ENCODE measurements at regions not wholly inside any gene's neighbourhood (a gene's known extent, or its start where the extent isn't known, plus 50 kb on each side); places are given as distances from the start of the nearest gene placed in this dataset.

GRCh38 chr5:29896646-29897045 is 1296.8 kb upstream of the CDH6 start (continued):
- TF ChIP-seq, protein P1, sequence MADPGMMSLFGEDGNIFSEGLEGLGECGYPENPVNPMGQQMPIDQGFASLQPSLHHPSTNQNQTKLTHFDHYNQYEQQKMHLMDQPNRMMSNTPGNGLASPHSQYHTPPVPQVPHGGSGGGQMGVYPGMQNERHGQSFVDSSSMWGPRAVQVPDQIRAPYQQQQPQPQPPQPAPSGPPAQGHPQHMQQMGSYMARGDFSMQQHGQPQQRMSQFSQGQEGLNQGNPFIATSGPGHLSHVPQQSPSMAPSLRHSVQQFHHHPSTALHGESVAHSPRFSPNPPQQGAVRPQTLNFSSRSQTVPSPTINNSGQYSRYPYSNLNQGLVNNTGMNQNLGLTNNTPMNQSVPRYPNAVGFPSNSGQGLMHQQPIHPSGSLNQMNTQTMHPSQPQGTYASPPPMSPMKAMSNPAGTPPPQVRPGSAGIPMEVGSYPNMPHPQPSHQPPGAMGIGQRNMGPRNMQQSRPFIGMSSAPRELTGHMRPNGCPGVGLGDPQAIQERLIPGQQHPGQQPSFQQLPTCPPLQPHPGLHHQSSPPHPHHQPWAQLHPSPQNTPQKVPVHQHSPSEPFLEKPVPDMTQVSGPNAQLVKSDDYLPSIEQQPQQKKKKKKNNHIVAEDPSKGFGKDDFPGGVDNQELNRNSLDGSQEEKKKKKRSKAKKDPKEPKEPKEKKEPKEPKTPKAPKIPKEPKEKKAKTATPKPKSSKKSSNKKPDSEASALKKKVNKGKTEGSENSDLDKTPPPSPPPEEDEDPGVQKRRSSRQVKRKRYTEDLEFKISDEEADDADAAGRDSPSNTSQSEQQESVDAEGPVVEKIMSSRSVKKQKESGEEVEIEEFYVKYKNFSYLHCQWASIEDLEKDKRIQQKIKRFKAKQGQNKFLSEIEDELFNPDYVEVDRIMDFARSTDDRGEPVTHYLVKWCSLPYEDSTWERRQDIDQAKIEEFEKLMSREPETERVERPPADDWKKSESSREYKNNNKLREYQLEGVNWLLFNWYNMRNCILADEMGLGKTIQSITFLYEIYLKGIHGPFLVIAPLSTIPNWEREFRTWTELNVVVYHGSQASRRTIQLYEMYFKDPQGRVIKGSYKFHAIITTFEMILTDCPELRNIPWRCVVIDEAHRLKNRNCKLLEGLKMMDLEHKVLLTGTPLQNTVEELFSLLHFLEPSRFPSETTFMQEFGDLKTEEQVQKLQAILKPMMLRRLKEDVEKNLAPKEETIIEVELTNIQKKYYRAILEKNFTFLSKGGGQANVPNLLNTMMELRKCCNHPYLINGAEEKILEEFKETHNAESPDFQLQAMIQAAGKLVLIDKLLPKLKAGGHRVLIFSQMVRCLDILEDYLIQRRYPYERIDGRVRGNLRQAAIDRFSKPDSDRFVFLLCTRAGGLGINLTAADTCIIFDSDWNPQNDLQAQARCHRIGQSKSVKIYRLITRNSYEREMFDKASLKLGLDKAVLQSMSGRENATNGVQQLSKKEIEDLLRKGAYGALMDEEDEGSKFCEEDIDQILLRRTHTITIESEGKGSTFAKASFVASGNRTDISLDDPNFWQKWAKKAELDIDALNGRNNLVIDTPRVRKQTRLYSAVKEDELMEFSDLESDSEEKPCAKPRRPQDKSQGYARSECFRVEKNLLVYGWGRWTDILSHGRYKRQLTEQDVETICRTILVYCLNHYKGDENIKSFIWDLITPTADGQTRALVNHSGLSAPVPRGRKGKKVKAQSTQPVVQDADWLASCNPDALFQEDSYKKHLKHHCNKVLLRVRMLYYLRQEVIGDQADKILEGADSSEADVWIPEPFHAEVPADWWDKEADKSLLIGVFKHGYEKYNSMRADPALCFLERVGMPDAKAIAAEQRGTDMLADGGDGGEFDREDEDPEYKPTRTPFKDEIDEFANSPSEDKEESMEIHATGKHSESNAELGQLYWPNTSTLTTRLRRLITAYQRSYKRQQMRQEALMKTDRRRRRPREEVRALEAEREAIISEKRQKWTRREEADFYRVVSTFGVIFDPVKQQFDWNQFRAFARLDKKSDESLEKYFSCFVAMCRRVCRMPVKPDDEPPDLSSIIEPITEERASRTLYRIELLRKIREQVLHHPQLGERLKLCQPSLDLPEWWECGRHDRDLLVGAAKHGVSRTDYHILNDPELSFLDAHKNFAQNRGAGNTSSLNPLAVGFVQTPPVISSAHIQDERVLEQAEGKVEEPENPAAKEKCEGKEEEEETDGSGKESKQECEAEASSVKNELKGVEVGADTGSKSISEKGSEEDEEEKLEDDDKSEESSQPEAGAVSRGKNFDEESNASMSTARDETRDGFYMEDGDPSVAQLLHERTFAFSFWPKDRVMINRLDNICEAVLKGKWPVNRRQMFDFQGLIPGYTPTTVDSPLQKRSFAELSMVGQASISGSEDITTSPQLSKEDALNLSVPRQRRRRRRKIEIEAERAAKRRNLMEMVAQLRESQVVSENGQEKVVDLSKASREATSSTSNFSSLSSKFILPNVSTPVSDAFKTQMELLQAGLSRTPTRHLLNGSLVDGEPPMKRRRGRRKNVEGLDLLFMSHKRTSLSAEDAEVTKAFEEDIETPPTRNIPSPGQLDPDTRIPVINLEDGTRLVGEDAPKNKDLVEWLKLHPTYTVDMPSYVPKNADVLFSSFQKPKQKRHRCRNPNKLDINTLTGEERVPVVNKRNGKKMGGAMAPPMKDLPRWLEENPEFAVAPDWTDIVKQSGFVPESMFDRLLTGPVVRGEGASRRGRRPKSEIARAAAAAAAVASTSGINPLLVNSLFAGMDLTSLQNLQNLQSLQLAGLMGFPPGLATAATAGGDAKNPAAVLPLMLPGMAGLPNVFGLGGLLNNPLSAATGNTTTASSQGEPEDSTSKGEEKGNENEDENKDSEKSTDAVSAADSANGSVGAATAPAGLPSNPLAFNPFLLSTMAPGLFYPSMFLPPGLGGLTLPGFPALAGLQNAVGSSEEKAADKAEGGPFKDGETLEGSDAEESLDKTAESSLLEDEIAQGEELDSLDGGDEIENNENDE (IDR thresholded peaks at IDR 0.05; ENCODE audit: insufficient replicate concordance, low read length), result no peak
- TF ChIP-seq CHD2 (IDR thresholded peaks at IDR 0.05; ENCODE audit: low read length), result no peak
- TF ChIP-seq BCL11A (IDR thresholded peaks at IDR 0.05; ENCODE audit: low read depth in 2 of 2, low read length in 2 of 2), result no peak
- TF ChIP-seq TCF12 (IDR thresholded peaks at IDR 0.05; ENCODE audit: low read depth, low read length), result no peak
- no peak for TF ChIP-seq SRF (IDR thresholded peaks at IDR 0.05; ENCODE audit: low read depth, low read length)
- TF ChIP-seq SAP30 (IDR thresholded peaks at IDR 0.05; ENCODE audit: insufficient read depth, insufficient replicate concordance, low read length), result no peak

Measured in H1 (cell line).